Liver (tissue), 3 donors: ENCODE measurements at regions not wholly inside any gene's neighbourhood (a gene's known extent, or its start where the extent isn't known, plus 50 kb on each side); places are given as distances from the start of the nearest gene placed in this dataset.

Experiments used
- EGR1 ChIP-seq, 2 donors: IDR thresholded peaks; 2 replicates each; pipeline ENCODE4 v1.6.1; 2016 to 2018; ENCODE audit warnings: antibody characterized with exemption in 2 of 2, low read depth in 2 of 2
- HNF4A ChIP-seq, 2 donors: conservative IDR thresholded peaks; 2 replicates each; pipeline ENCODE4 v1.6.1; 2016; ENCODE audit warnings: antibody characterized with exemption in 2 of 2, mild to moderate bottlenecking in 2 of 2
- MAX ChIP-seq: IDR thresholded peaks from 2 replicates; pipeline ENCODE4 v1.6.1; 2016; ENCODE audit warnings: antibody characterized with exemption
- RAD21 ChIP-seq, 2 donors: IDR thresholded peaks; 2 replicates each; pipeline ENCODE4 v1.6.1; 2016; ENCODE audit warnings: antibody characterized with exemption in 2 of 2, mild to moderate bottlenecking in 2 of 2
- RXRA ChIP-seq, 2 donors: IDR thresholded peaks; 2 replicates each; pipeline ENCODE4 v1.6.1; 2017 to 2018; ENCODE audit warnings: antibody characterized with exemption in 2 of 2, mild to moderate bottlenecking in 1 of 2
- SP1 ChIP-seq: IDR thresholded peaks from 2 replicates; pipeline ENCODE4 v1.6.1; 2018; ENCODE audit warnings: antibody characterized with exemption, mild to moderate bottlenecking
- TAF1 ChIP-seq: conservative IDR thresholded peaks from 2 replicates; pipeline ENCODE4 v1.6.1; 2016; ENCODE audit warnings: antibody characterized with exemption, mild to moderate bottlenecking
- ZBTB33 ChIP-seq: IDR thresholded peaks from 2 replicates; pipeline ENCODE4 v1.6.1; 2016; ENCODE audit warnings: antibody characterized with exemption
- TF ChIP-seq, protein P1 (sequence below): fragments of 150-350 bp; IDR thresholded peaks from 2 replicates; pipeline ENCODE4 v1.5.1; 2017; ENCODE audit warnings: improper control_type of control experiment, low read depth, low read length; ENCODE audit not compliant: missing input control
- donor health status: healthy.
- donor health status: healthy.

- TF ChIP-seq ZBTB33 (no peak), RXRA (IDR thresholded peaks at IDR 0.05) (no peak), SP1 (no peak), MAX (no peak), HNF4A (conservative IDR thresholded peaks at IDR 0.05) (no peak), TAF1 (no peak), EGR1 (IDR thresholded peaks at IDR 0.05; ENCODE audit: low read depth in 2 of 2) (no peak), RAD21 (IDR thresholded peaks at IDR 0.05) (no peak)
- TF ChIP-seq, protein P1, sequence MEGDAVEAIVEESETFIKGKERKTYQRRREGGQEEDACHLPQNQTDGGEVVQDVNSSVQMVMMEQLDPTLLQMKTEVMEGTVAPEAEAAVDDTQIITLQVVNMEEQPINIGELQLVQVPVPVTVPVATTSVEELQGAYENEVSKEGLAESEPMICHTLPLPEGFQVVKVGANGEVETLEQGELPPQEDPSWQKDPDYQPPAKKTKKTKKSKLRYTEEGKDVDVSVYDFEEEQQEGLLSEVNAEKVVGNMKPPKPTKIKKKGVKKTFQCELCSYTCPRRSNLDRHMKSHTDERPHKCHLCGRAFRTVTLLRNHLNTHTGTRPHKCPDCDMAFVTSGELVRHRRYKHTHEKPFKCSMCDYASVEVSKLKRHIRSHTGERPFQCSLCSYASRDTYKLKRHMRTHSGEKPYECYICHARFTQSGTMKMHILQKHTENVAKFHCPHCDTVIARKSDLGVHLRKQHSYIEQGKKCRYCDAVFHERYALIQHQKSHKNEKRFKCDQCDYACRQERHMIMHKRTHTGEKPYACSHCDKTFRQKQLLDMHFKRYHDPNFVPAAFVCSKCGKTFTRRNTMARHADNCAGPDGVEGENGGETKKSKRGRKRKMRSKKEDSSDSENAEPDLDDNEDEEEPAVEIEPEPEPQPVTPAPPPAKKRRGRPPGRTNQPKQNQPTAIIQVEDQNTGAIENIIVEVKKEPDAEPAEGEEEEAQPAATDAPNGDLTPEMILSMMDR: no peak
Observed at GRCh38 chr3:28672406-28672805, 323.8 kb upstream of the AZI2 start.
